ENCODE measurements at regions not wholly inside any gene's neighbourhood (a gene's known extent, or its start where the extent isn't known, plus 50 kb on each side); places are given as distances from the start of the nearest gene placed in this dataset.

GRCh38 chr6:33897189-33897780 lies 93.5 kb upstream of the MLN start:
- no peak for TF ChIP-seq CTCF (conservative IDR thresholded peaks at IDR 0.05; ENCODE audit: low read depth, low read length)
- no peak for DNase-seq (ENCODE audit: low read depth)
- H3K4me3 ChIP-seq (ENCODE audit: low read depth, low read length): no peak overlapping the region

GRCh38 chr6:33896391-33897188 lies 92.8 kb upstream of the MLN start:
- DNase-seq (ENCODE audit: low read depth): no peak
- no peak overlapping the region for H3K4me3 ChIP-seq (ENCODE audit: low read depth, low read length)
- no peak for TF ChIP-seq CTCF (conservative IDR thresholded peaks at IDR 0.05; ENCODE audit: low read depth, low read length)

- H3K4me3 ChIP-seq (ENCODE audit: low read depth, low read length): no peak overlapping the region
- DNase-seq (ENCODE audit: low read depth): no peak
- TF ChIP-seq CTCF (conservative IDR thresholded peaks at IDR 0.05; ENCODE audit: low read depth, low read length): no peak
Observed at GRCh38 chr6:33895988-33896387, 92.2 kb upstream of the MLN start.

GRCh38 chr6:33895296-33895695 lies 91.5 kb upstream of the MLN start:
- no peak overlapping the region for H3K4me3 ChIP-seq (ENCODE audit: low read depth, low read length)
- TF ChIP-seq CTCF (conservative IDR thresholded peaks at IDR 0.05; ENCODE audit: low read depth, low read length): no peak
- no peak for DNase-seq (ENCODE audit: low read depth)

GRCh38 chr6:33894438-33894837 lies 90.6 kb upstream of the MLN start:
- no peak for TF ChIP-seq CTCF (conservative IDR thresholded peaks at IDR 0.05; ENCODE audit: low read depth, low read length)
- DNase-seq (ENCODE audit: low read depth): no peak
- H3K4me3 ChIP-seq (ENCODE audit: low read depth, low read length): no peak overlapping the region

- no peak for DNase-seq (ENCODE audit: low read depth)
- no peak overlapping the region for H3K4me3 ChIP-seq (ENCODE audit: low read depth, low read length)
- no peak for TF ChIP-seq CTCF (conservative IDR thresholded peaks at IDR 0.05; ENCODE audit: low read depth, low read length)
Observed at GRCh38 chr6:33892581-33893346, 89.0 kb upstream of the MLN start.

Data from epithelial cell of proximal tubule (primary cell).